Esophagus muscularis mucosa (tissue), 4 donors: ENCODE measurements at regions not wholly inside any gene's neighbourhood (a gene's known extent, or its start where the extent isn't known, plus 50 kb on each side); places are given as distances from the start of the nearest gene placed in this dataset.

Source experiments
- CTCF ChIP-seq, 3 experiments: fragments of 200-600 bp in 2 of 3; fragments of 450-650 bp in 1 of 3; sonication (generic) in 2 of 3; IDR thresholded peaks; one replicate each; pipeline ENCODE4 v1.5.1; 2017 to 2019; ENCODE audit warnings: antibody characterized with exemption in 3 of 3, mild to moderate bottlenecking in 2 of 3, moderate library complexity in 1 of 3
- EP300 ChIP-seq: sonication (generic); formaldehyde crosslinking; IDR thresholded peaks from one replicate; pipeline ENCODE4 v1.6.1; 2017; ENCODE audit warnings: antibody characterized with exemption
- POLR2A ChIP-seq: fragments of 450-650 bp; IDR thresholded peaks from one replicate; pipeline ENCODE4 v1.6.1; 2017; ENCODE audit warnings: antibody characterized with exemption, moderate library complexity, mild to moderate bottlenecking, low read depth
- POLR2AphosphoS5 ChIP-seq, 2 donors: sonication (generic); formaldehyde crosslinking; IDR thresholded peaks; one replicate each; pipeline ENCODE4 v1.6.1; 2017; ENCODE audit warnings: antibody characterized with exemption in 2 of 2

- no peak for TF ChIP-seq CTCF (IDR thresholded peaks at IDR 0.05)
- no peak for TF ChIP-seq POLR2AphosphoS5 (IDR thresholded peaks at IDR 0.05)
- TF ChIP-seq POLR2A, result no peak
- no peak for TF ChIP-seq EP300
These were observed 67.5 kb upstream of the IGLL5 start for GRCh38 chr22:22820076-22820475.
